Muscle of back (tissue), 3 donors: ENCODE measurements at regions not wholly inside any gene's neighbourhood (a gene's known extent, or its start where the extent isn't known, plus 50 kb on each side); places are given as distances from the start of the nearest gene placed in this dataset.

Source experiments
- DNase-seq, 3 donors: peaks; one replicate each; pipeline versions ENCODE4 v3.0.0 to v3.0.0-alpha.2; 2013

GRCh38 chr2:65688141-65688886 is 255.9 kb upstream of the SPRED2 start:
- DNase-seq, result no peak

GRCh38 chr2:65687614-65688013 is 255.2 kb upstream of the SPRED2 start:
- no peak for DNase-seq

GRCh38 chr2:65686928-65687521 is 254.6 kb upstream of the SPRED2 start:
- DNase-seq, result peak in 1 of 3 donors; percentile 9

- no peak for DNase-seq
These were observed 249.1 kb upstream of the SPRED2 start for GRCh38 chr2:65681503-65681902.

GRCh38 chr2:65678779-65679391 is 246.5 kb upstream of the SPRED2 start:
- DNase-seq, result no peak

GRCh38 chr2:65675350-65675749 is 243.0 kb upstream of the SPRED2 start:
- DNase-seq, result no peak

- no peak for DNase-seq
These were observed 239.4 kb upstream of the SPRED2 start for GRCh38 chr2:65671670-65672242.

GRCh38 chr2:65669574-65669973 is 237.2 kb upstream of the SPRED2 start:
- DNase-seq, result no peak

GRCh38 chr2:65668744-65669143 is 236.3 kb upstream of the SPRED2 start:
- DNase-seq, result no peak

- no peak for DNase-seq
These were observed 233.8 kb upstream of the SPRED2 start for GRCh38 chr2:65666156-65666725.

GRCh38 chr2:65664931-65665330 is 232.5 kb upstream of the SPRED2 start:
- no peak for DNase-seq

GRCh38 chr2:65663831-65664407 is 231.5 kb upstream of the SPRED2 start:
- no peak for DNase-seq

- DNase-seq, result peak; percentile 73 to 88 (median 82)
These were observed 230.4 kb upstream of the SPRED2 start for GRCh38 chr2:65662654-65663432.

- peak in 1 of 3 donors; percentile 65 for DNase-seq
These were observed 229.7 kb upstream of the SPRED2 start for GRCh38 chr2:65661980-65662653.

- DNase-seq, result peak in 1 of 3 donors; percentile 24
These were observed 227.9 kb upstream of the SPRED2 start for GRCh38 chr2:65660340-65660739.

GRCh38 chr2:65658881-65659280 is 226.5 kb upstream of the SPRED2 start:
- DNase-seq, result no peak

GRCh38 chr2:65658266-65658665 is 225.9 kb upstream of the SPRED2 start:
- DNase-seq, result no peak

- no peak for DNase-seq
These were observed 223.8 kb upstream of the SPRED2 start for GRCh38 chr2:65656160-65656718.

- no peak for DNase-seq
These were observed 222.6 kb upstream of the SPRED2 start for GRCh38 chr2:65655000-65655399.

- no peak for DNase-seq
These were observed 222.1 kb upstream of the SPRED2 start for GRCh38 chr2:65654496-65654895.
